HCT116 (cell line): ENCODE measurements at regions not wholly inside any gene's neighbourhood (a gene's known extent, or its start where the extent isn't known, plus 50 kb on each side); places are given as distances from the start of the nearest gene placed in this dataset.

Source experiments
- EZH2 ChIP-seq: fragments of 200-600 bp; sonication (generic); IDR thresholded peaks from 2 replicates; pipeline ENCODE4 v1.6.1; 2017; ENCODE audit warnings: antibody characterized with exemption, mixed run types
- EZH2phosphoT487 ChIP-seq: fragments of 200-600 bp; IDR thresholded peaks from 2 replicates; pipeline ENCODE4 v1.6.1; 2018; ENCODE audit warnings: antibody characterized with exemption, borderline replicate concordance
- POLR2A ChIP-seq: IDR thresholded peaks from 2 replicates; pipeline ENCODE4 v1.7.0; 2011; ENCODE audit warnings: borderline replicate concordance; ENCODE audit not compliant: insufficient read depth, insufficient read length; ENCODE audit errors: extremely low read depth
- POLR2AphosphoS5 ChIP-seq: IDR thresholded peaks from 2 replicates; pipeline ENCODE4 v1.6.1; 2011; ENCODE audit warnings: mild to moderate bottlenecking, low read depth, low read length, moderate library complexity
- RAD21 ChIP-seq: IDR thresholded peaks from 2 replicates; pipeline ENCODE4 v1.6.1; 2012; ENCODE audit warnings: low read depth, mild to moderate bottlenecking
- YY1 ChIP-seq: IDR thresholded peaks from 2 replicates; pipeline ENCODE4 v1.6.1; 2011; ENCODE audit warnings: low read length, low read depth, moderate library complexity, mild to moderate bottlenecking; ENCODE audit not compliant: insufficient replicate concordance; ENCODE audit errors: extremely low read depth
- TF ChIP-seq, protein P1 (sequence below), 3 experiments: fragments of 200-600 bp in 1 of 3; sonication (generic) in 1 of 3; IDR thresholded peaks in 2 of 3; conservative IDR thresholded peaks in 1 of 3; 2 replicates each; pipeline ENCODE4 v1.5.1; 2012 to 2017; ENCODE audit warnings: low read depth in 2 of 3, low read length in 2 of 3, antibody characterized with exemption in 1 of 3, borderline replicate concordance in 1 of 3, control low read depth in 1 of 3, mild to moderate bottlenecking in 1 of 3, mixed read lengths in 1 of 3, mixed run types in 1 of 3, moderate library complexity in 1 of 3; ENCODE audit not compliant: insufficient read depth in 1 of 3
- TF ChIP-seq, protein P2 (sequence below): IDR thresholded peaks from 2 replicates; pipeline ENCODE4 v1.6.1; 2012; ENCODE audit warnings: low read depth
- TF ChIP-seq, protein P3 (sequence below): IDR thresholded peaks from 2 replicates; pipeline ENCODE4 v1.6.1; 2012

DNA sequence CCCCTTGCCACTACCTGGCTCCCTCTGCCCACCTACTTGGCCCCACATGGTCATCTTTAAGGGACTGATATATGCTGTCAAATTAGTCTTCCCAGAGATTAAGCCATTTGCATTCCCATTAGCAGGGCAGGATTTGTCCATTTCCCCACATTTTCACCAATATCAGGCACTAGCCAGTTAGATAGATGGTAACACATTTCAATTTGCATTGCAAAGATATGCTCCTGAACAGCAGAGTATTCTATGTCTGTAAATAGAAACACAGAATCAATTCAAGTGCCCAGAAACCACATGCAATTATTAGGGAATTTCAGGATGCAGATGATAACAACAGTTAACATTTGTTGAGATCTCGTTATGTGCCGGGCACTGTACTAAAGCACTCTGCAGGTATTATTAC, 92.6 kb upstream of the IL12B start:
- TF ChIP-seq, protein P1, sequence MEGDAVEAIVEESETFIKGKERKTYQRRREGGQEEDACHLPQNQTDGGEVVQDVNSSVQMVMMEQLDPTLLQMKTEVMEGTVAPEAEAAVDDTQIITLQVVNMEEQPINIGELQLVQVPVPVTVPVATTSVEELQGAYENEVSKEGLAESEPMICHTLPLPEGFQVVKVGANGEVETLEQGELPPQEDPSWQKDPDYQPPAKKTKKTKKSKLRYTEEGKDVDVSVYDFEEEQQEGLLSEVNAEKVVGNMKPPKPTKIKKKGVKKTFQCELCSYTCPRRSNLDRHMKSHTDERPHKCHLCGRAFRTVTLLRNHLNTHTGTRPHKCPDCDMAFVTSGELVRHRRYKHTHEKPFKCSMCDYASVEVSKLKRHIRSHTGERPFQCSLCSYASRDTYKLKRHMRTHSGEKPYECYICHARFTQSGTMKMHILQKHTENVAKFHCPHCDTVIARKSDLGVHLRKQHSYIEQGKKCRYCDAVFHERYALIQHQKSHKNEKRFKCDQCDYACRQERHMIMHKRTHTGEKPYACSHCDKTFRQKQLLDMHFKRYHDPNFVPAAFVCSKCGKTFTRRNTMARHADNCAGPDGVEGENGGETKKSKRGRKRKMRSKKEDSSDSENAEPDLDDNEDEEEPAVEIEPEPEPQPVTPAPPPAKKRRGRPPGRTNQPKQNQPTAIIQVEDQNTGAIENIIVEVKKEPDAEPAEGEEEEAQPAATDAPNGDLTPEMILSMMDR (IDR thresholded peaks at IDR 0.05 in 2 of 3, conservative IDR thresholded peaks at IDR 0.05 in 1 of 3; ENCODE audit: borderline replicate concordance in 1 of 3, insufficient read depth in 1 of 3, low read depth in 2 of 3, low read length in 2 of 3), result no peak
- TF ChIP-seq, protein P2, sequence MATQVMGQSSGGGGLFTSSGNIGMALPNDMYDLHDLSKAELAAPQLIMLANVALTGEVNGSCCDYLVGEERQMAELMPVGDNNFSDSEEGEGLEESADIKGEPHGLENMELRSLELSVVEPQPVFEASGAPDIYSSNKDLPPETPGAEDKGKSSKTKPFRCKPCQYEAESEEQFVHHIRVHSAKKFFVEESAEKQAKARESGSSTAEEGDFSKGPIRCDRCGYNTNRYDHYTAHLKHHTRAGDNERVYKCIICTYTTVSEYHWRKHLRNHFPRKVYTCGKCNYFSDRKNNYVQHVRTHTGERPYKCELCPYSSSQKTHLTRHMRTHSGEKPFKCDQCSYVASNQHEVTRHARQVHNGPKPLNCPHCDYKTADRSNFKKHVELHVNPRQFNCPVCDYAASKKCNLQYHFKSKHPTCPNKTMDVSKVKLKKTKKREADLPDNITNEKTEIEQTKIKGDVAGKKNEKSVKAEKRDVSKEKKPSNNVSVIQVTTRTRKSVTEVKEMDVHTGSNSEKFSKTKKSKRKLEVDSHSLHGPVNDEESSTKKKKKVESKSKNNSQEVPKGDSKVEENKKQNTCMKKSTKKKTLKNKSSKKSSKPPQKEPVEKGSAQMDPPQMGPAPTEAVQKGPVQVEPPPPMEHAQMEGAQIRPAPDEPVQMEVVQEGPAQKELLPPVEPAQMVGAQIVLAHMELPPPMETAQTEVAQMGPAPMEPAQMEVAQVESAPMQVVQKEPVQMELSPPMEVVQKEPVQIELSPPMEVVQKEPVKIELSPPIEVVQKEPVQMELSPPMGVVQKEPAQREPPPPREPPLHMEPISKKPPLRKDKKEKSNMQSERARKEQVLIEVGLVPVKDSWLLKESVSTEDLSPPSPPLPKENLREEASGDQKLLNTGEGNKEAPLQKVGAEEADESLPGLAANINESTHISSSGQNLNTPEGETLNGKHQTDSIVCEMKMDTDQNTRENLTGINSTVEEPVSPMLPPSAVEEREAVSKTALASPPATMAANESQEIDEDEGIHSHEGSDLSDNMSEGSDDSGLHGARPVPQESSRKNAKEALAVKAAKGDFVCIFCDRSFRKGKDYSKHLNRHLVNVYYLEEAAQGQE, result no peak
- TF ChIP-seq EZH2 (no peak), YY1 (no peak), POLR2AphosphoS5 (no peak), POLR2A (no peak), EZH2phosphoT487 (no peak), RAD21 (no peak)
- TF ChIP-seq, protein P3, sequence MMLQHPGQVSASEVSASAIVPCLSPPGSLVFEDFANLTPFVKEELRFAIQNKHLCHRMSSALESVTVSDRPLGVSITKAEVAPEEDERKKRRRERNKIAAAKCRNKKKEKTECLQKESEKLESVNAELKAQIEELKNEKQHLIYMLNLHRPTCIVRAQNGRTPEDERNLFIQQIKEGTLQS, result no peak
